ENCODE measurements at regions not wholly inside any gene's neighbourhood (a gene's known extent, or its start where the extent isn't known, plus 50 kb on each side); places are given as distances from the start of the nearest gene placed in this dataset.
A peak's percentile ranks its signal among the peaks of the same experiment; 100 is the strongest.

- in situ Hi-C loops (cut with HindIII; ENCODE audit: low sequenced_read_pairs), result no loop called here
- DNase-seq (ENCODE audit: low spot score), result no peak
These were observed 104.6 kb upstream of the KLHL29 start for GRCh38 chr2:23280401-23280800.

GRCh38 chr2:23283653-23284052, 101.3 kb upstream of the KLHL29 start:
- in situ Hi-C loops (cut with HindIII; ENCODE audit: low sequenced_read_pairs), result no loop called here
- no peak for DNase-seq (ENCODE audit: low spot score)

- in situ Hi-C loops (cut with HindIII; ENCODE audit: low sequenced_read_pairs), result no loop called here
- no peak for DNase-seq (ENCODE audit: low spot score)
These were observed 99.7 kb upstream of the KLHL29 start for GRCh38 chr2:23285091-23285800.

GRCh38 chr2:23286031-23286757, 98.8 kb upstream of the KLHL29 start:
- peak; percentile 2 for DNase-seq (ENCODE audit: low spot score)
- in situ Hi-C loops (cut with HindIII; ENCODE audit: low sequenced_read_pairs), result no loop called here

GRCh38 chr2:23286758-23287704, 97.9 kb upstream of the KLHL29 start:
- peak; percentile 55 for DNase-seq (ENCODE audit: low spot score)
- in situ Hi-C loops (cut with HindIII; ENCODE audit: low sequenced_read_pairs), result no loop called here

GRCh38 chr2:23289671-23290070, 95.3 kb upstream of the KLHL29 start:
- in situ Hi-C loops (cut with HindIII; ENCODE audit: low sequenced_read_pairs), result no loop called here
- DNase-seq (ENCODE audit: low spot score), result no peak

- no peak for DNase-seq (ENCODE audit: low spot score)
- in situ Hi-C loops (cut with HindIII; ENCODE audit: low sequenced_read_pairs), result no loop called here
These were observed 93.7 kb upstream of the KLHL29 start for GRCh38 chr2:23291239-23291638.

- no peak for DNase-seq (ENCODE audit: low spot score)
- in situ Hi-C loops (cut with HindIII; ENCODE audit: low sequenced_read_pairs), result no loop called here
These were observed 93.0 kb upstream of the KLHL29 start for GRCh38 chr2:23292024-23292423.

- DNase-seq (ENCODE audit: low spot score), result no peak
- in situ Hi-C loops (cut with HindIII; ENCODE audit: low sequenced_read_pairs), result no loop called here
These were observed 91.9 kb upstream of the KLHL29 start for GRCh38 chr2:23293063-23293462.

GRCh38 chr2:23293731-23294130, 91.2 kb upstream of the KLHL29 start:
- in situ Hi-C loops (cut with HindIII; ENCODE audit: low sequenced_read_pairs), result no loop called here
- DNase-seq (ENCODE audit: low spot score), result no peak

GRCh38 chr2:23294238-23294637, 90.7 kb upstream of the KLHL29 start:
- DNase-seq (ENCODE audit: low spot score), result no peak

GRCh38 chr2:23296691-23297090, 88.3 kb upstream of the KLHL29 start:
- no peak for DNase-seq (ENCODE audit: low spot score)
- in situ Hi-C loops (cut with HindIII; ENCODE audit: low sequenced_read_pairs), result no loop called here

More at GRCh38 chr2:23294238-23294637, 90.7 kb upstream of the KLHL29 start:
- in situ Hi-C loops (cut with HindIII; ENCODE audit: low sequenced_read_pairs), result no loop called here

- no peak for DNase-seq (ENCODE audit: low spot score)
- in situ Hi-C loops (cut with HindIII; ENCODE audit: low sequenced_read_pairs), result no loop called here
These were observed 87.9 kb upstream of the KLHL29 start for GRCh38 chr2:23297112-23297511.

GRCh38 chr2:23298551-23298950, 86.4 kb upstream of the KLHL29 start:
- in situ Hi-C loops (cut with HindIII; ENCODE audit: low sequenced_read_pairs), result no loop called here
- DNase-seq (ENCODE audit: low spot score), result no peak

- in situ Hi-C loops (cut with HindIII; ENCODE audit: low sequenced_read_pairs), result no loop called here
- no peak for DNase-seq (ENCODE audit: low spot score)
These were observed 85.3 kb upstream of the KLHL29 start for GRCh38 chr2:23299476-23300195.

- in situ Hi-C loops (cut with HindIII; ENCODE audit: low sequenced_read_pairs), result no loop called here
- no peak for DNase-seq (ENCODE audit: low spot score)
These were observed 83.8 kb upstream of the KLHL29 start for GRCh38 chr2:23301136-23301535.

- DNase-seq (ENCODE audit: low spot score), result no peak
- in situ Hi-C loops (cut with HindIII; ENCODE audit: low sequenced_read_pairs), result no loop called here
These were observed 82.4 kb upstream of the KLHL29 start for GRCh38 chr2:23302591-23302990.

- DNase-seq (ENCODE audit: low spot score), result no peak
These were observed 78.6 kb upstream of the KLHL29 start for GRCh38 chr2:23306401-23306800.

GRCh38 chr2:23311186-23311585, 73.8 kb upstream of the KLHL29 start:
- in situ Hi-C loops (cut with HindIII; ENCODE audit: low sequenced_read_pairs), result no loop called here
- no peak for DNase-seq (ENCODE audit: low spot score)

More at GRCh38 chr2:23306401-23306800, 78.6 kb upstream of the KLHL29 start:
- in situ Hi-C loops (cut with HindIII; ENCODE audit: low sequenced_read_pairs), result no loop called here
